ENCODE measurements at regions not wholly inside any gene's neighbourhood (a gene's known extent, or its start where the extent isn't known, plus 50 kb on each side); places are given as distances from the start of the nearest gene placed in this dataset.

DNA sequence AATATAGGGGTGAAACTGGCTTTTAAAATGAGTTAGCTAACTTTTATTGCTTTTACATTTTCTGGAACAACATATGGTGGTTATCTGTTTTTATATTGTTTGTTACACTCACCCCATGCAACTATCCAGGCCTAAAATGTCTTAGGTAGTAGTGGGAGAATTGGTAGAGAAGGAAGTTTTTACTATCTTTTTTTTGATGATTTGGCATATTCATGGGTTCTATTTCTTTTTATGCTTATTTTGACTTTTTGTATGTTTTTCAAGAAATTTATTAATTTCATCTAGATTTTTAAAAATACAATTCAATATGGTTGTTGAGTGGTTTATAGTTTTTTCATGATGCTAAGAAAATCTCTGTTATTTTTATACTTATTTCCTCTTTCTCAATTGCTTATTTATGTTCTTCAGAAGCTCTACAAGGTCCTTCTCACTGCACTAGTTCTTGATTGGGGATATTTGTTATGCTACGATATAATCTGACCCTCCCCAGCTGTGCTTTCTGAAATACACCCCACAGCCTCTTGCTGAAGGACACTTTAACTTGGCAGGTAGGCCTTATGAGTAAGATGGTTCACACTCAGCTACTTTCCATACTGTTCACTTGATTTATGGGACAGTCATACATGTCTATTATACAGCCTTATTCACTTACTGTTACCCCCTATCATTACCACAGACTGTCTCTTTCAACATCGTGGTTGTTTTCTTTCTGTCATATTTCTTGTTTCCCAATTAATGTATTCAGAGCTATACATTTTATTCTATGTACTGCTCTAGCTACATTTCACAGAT, 431.2 kb downstream of the METTL15 start:
- no peaks in the 10 kb centered on the region for H3K36me3 ChIP-seq (ENCODE audit: insufficient read depth, low read length)
- no peak overlapping the region for H3K4me3 ChIP-seq (ENCODE audit: low read depth in 1 of 2, low read length in 2 of 2)
- no peak for DNase-seq
- H3K27me3 ChIP-seq (ENCODE audit: insufficient read depth, low read length, poor library complexity) = no peaks in the 10 kb centered on the region
- H3K27ac ChIP-seq (ENCODE audit: low read length) = no peak overlapping the region
- no peaks in the 10 kb centered on the region for H3K79me2 ChIP-seq (ENCODE audit: insufficient read depth, low read length)
- no peaks in the 10 kb centered on the region for H3K9me3 ChIP-seq (ENCODE audit: insufficient read depth, low read length, severe bottlenecking)
- no peak overlapping the region for H2AFZ ChIP-seq (ENCODE audit: low read depth, low read length)
- no peak overlapping the region for H3K9ac ChIP-seq (ENCODE audit: low read depth, low read length)
- no peak overlapping the region for H3K4me2 ChIP-seq (ENCODE audit: insufficient read depth, low read length)
- no peak for ATAC-seq (ENCODE audit: insufficient read depth, low read depth)
- H3K4me1 ChIP-seq (ENCODE audit: insufficient read depth, low read length) = no peaks in the 10 kb centered on the region
- H4K20me1 ChIP-seq (ENCODE audit: insufficient read depth, low read length) = no peaks in the 10 kb centered on the region
- no peak for TF ChIP-seq EZH2 (IDR thresholded peaks at IDR 0.05; ENCODE audit: borderline replicate concordance, low read depth, low read length, severe bottlenecking)
- TF ChIP-seq, protein P1, sequence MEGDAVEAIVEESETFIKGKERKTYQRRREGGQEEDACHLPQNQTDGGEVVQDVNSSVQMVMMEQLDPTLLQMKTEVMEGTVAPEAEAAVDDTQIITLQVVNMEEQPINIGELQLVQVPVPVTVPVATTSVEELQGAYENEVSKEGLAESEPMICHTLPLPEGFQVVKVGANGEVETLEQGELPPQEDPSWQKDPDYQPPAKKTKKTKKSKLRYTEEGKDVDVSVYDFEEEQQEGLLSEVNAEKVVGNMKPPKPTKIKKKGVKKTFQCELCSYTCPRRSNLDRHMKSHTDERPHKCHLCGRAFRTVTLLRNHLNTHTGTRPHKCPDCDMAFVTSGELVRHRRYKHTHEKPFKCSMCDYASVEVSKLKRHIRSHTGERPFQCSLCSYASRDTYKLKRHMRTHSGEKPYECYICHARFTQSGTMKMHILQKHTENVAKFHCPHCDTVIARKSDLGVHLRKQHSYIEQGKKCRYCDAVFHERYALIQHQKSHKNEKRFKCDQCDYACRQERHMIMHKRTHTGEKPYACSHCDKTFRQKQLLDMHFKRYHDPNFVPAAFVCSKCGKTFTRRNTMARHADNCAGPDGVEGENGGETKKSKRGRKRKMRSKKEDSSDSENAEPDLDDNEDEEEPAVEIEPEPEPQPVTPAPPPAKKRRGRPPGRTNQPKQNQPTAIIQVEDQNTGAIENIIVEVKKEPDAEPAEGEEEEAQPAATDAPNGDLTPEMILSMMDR (IDR thresholded peaks at IDR 0.05; ENCODE audit: borderline replicate concordance, extremely low read depth, low read length, poor library complexity, severe bottlenecking) = no peak

DNA sequence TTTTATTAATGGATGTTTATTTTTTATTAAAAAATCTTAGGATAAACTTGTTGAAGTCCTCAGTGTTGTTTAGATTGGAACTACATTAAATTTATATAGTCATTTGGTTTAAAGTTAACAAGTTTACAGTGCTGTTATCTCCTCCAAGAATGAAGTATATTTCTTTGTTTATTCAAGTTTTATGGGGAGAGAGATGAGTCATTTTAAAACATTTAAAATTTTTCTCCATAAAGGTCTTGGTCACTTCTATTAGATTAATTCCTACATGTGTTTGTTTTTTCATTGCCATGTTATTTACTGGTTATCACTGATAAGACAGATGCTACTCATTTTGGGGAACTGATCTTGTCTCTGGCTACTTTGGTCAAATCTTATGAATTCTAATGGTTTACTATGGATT, 429.6 kb downstream of the METTL15 start:
- no peak overlapping the region for H3K4me3 ChIP-seq (ENCODE audit: low read depth in 1 of 2, low read length in 2 of 2)
- no peak overlapping the region for H3K27ac ChIP-seq (ENCODE audit: low read length)
- TF ChIP-seq EZH2 (IDR thresholded peaks at IDR 0.05; ENCODE audit: borderline replicate concordance, low read depth, low read length, severe bottlenecking) = no peak
- TF ChIP-seq, protein P1 (IDR thresholded peaks at IDR 0.05; ENCODE audit: borderline replicate concordance, extremely low read depth, low read length, poor library complexity, severe bottlenecking) = no peak
- H3K9me3 ChIP-seq (ENCODE audit: insufficient read depth, low read length, severe bottlenecking) = no peaks in the 10 kb centered on the region
- no peak for DNase-seq
- H3K27me3 ChIP-seq (ENCODE audit: insufficient read depth, low read length, poor library complexity) = no peaks in the 10 kb centered on the region
- no peak overlapping the region for H3K4me2 ChIP-seq (ENCODE audit: insufficient read depth, low read length)
- no peaks in the 10 kb centered on the region for H3K36me3 ChIP-seq (ENCODE audit: insufficient read depth, low read length)
- H3K79me2 ChIP-seq (ENCODE audit: insufficient read depth, low read length) = no peaks in the 10 kb centered on the region
- ATAC-seq (ENCODE audit: insufficient read depth, low read depth) = no peak
- no peak overlapping the region for H2AFZ ChIP-seq (ENCODE audit: low read depth, low read length)
- H4K20me1 ChIP-seq (ENCODE audit: insufficient read depth, low read length) = no peaks in the 10 kb centered on the region
- no peaks in the 10 kb centered on the region for H3K4me1 ChIP-seq (ENCODE audit: insufficient read depth, low read length)
- no peak overlapping the region for H3K9ac ChIP-seq (ENCODE audit: low read depth, low read length)

DNA sequence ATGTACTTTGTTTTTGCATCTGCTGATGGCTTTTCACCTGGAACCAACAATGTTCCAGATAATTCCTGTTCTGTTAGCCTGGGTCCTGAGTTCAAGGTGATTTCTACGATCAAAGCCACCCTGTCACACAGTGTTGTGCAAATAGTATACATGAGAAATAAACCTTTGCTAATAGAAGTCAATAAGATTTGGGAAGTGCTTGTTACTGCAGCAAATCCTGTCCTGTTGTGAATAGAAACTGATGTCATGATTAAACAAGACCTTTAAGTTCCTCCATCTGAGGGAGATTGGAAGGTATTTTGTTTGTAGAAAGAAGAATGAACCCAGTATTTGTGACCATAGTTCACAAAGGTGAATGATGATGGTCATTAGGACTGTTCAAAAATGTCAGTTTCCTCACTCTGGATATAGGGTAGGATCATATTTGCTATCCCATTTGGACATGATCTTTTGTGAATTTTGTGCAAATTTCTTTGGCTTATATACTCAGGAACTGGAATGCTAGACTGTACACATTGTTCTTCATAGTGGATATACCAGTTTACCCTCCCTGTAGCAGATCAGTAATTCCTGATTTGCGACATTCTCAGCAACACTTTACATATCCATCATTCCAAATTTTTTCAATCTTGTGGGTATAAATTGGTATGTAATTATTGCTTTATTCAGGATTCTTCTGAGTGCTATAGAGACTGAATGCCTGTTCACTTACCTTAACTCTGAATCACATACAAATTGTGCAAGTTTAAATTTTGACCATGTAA, 428.5 kb downstream of the METTL15 start:
- Histone ChIP-seq H3K4me2 (ENCODE audit: insufficient read depth, low read length) (no peak overlapping the region), H3K4me1 (ENCODE audit: insufficient read depth, low read length) (no peaks in the 10 kb centered on the region), H3K9me3 (ENCODE audit: insufficient read depth, low read length, severe bottlenecking) (no peaks in the 10 kb centered on the region), H3K36me3 (ENCODE audit: insufficient read depth, low read length) (no peaks in the 10 kb centered on the region), H2AFZ (ENCODE audit: low read depth, low read length) (no peak overlapping the region), H3K9ac (ENCODE audit: low read depth, low read length) (no peak overlapping the region), H3K27me3 (ENCODE audit: insufficient read depth, low read length, poor library complexity) (no peaks in the 10 kb centered on the region), H3K79me2 (ENCODE audit: insufficient read depth, low read length) (no peaks in the 10 kb centered on the region), H4K20me1 (ENCODE audit: insufficient read depth, low read length) (no peaks in the 10 kb centered on the region), H3K27ac (ENCODE audit: low read length) (no peak overlapping the region), H3K4me3 (ENCODE audit: low read depth in 1 of 2, low read length in 2 of 2) (no peak overlapping the region)
- no peak for ATAC-seq (ENCODE audit: insufficient read depth, low read depth)
- no peak for DNase-seq
- no peak for TF ChIP-seq EZH2 (IDR thresholded peaks at IDR 0.05; ENCODE audit: borderline replicate concordance, low read depth, low read length, severe bottlenecking)
- TF ChIP-seq, protein P1 (IDR thresholded peaks at IDR 0.05; ENCODE audit: borderline replicate concordance, extremely low read depth, low read length, poor library complexity, severe bottlenecking) = no peak

All from DND-41 (cell line).